ENCODE measurements at regions not wholly inside any gene's neighbourhood (a gene's known extent, or its start where the extent isn't known, plus 50 kb on each side); places are given as distances from the start of the nearest gene placed in this dataset.

DNA sequence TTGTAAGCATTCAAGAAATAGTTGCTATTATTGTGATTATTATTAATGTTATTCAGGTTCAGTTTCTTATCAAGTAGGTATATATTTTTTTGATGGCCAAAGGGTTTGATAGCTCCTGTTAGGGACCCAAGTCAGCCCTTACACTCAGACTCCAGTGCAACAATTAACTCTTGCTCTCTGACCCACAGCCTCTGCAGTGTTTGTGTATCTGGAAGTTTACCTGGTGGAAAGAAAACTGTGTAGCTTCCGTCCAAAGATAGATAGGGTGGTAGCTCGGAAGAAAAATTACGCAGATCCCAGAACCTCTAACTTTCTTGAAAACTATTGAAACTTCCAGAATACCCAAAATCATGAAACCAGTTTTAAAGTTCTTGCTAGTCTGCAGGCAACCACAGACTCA, 58.6 kb upstream of the IGFBP2 start:
- TF ChIP-seq, protein P1, sequence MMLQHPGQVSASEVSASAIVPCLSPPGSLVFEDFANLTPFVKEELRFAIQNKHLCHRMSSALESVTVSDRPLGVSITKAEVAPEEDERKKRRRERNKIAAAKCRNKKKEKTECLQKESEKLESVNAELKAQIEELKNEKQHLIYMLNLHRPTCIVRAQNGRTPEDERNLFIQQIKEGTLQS (IDR thresholded peaks at IDR 0.05; ENCODE audit: insufficient read depth, low read depth, low read length) = no peak
- TF ChIP-seq, protein P2, sequence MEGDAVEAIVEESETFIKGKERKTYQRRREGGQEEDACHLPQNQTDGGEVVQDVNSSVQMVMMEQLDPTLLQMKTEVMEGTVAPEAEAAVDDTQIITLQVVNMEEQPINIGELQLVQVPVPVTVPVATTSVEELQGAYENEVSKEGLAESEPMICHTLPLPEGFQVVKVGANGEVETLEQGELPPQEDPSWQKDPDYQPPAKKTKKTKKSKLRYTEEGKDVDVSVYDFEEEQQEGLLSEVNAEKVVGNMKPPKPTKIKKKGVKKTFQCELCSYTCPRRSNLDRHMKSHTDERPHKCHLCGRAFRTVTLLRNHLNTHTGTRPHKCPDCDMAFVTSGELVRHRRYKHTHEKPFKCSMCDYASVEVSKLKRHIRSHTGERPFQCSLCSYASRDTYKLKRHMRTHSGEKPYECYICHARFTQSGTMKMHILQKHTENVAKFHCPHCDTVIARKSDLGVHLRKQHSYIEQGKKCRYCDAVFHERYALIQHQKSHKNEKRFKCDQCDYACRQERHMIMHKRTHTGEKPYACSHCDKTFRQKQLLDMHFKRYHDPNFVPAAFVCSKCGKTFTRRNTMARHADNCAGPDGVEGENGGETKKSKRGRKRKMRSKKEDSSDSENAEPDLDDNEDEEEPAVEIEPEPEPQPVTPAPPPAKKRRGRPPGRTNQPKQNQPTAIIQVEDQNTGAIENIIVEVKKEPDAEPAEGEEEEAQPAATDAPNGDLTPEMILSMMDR (IDR thresholded peaks at IDR 0.05; ENCODE audit: control extremely low read depth in 1 of 3, insufficient read depth in 1 of 3, low read depth in 1 of 3, low read length in 3 of 3) = no peak
- TF ChIP-seq SAP30 (IDR thresholded peaks at IDR 0.05; ENCODE audit: insufficient read depth, insufficient replicate concordance, low read length) = no peak
- no peak for TF ChIP-seq POLR2A (IDR thresholded peaks at IDR 0.05; ENCODE audit: control extremely low read depth in 1 of 2, low read depth in 2 of 2, low read length in 2 of 2)
- TF ChIP-seq TCF12 (IDR thresholded peaks at IDR 0.05; ENCODE audit: low read depth, low read length) = no peak
- no peak for TF ChIP-seq HDAC6 (IDR thresholded peaks at IDR 0.05; ENCODE audit: low read depth, low read length)
- no peak for TF ChIP-seq PHF8 (conservative IDR thresholded peaks at IDR 0.05; ENCODE audit: low read depth, low read length)
- no peak for TF ChIP-seq GABPA (IDR thresholded peaks at IDR 0.05; ENCODE audit: borderline replicate concordance, insufficient read depth, low read length)
- no peak for TF ChIP-seq EZH2 (IDR thresholded peaks at IDR 0.05; ENCODE audit: low read depth, low read length, severe bottlenecking)
